ENCODE measurements at regions not wholly inside any gene's neighbourhood (a gene's known extent, or its start where the extent isn't known, plus 50 kb on each side); places are given as distances from the start of the nearest gene placed in this dataset.

DNA sequence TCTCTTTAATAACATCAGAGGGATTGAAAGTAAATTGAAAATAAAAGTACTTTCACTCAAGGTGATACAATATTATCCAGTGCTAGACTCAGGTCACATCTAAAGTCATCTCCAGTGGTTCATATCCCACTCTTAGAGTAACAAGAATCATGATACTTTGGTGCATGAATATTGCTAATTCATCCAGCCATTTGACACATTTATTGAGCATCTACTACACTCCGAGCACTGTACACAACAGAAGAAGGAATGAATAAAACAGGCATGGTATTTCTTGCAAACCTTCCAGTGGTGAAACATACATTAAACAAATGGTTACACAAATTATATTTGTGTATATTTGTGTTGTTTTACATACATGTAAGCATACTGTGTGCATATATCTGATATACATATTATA, 116.0 kb upstream of the TMCC3 start:
- no peak overlapping the region for H3K27ac ChIP-seq (ENCODE audit: low read depth in 2 of 2, low read length in 1 of 2)
- H3K4me1 ChIP-seq (ENCODE audit: control insufficient read depth in 2 of 2, insufficient read depth in 2 of 2, low read length in 1 of 2): no peaks in the 10 kb centered on the region
- no peaks in the 10 kb centered on the region for H3K36me3 ChIP-seq (ENCODE audit: control insufficient read depth in 2 of 2, insufficient read depth in 2 of 2, low read length in 1 of 2)
- WGBS, 2 donors: 98 to 100% methylated on average over 1 of the region's 1 CpG
- H3K27me3 ChIP-seq (ENCODE audit: control insufficient read depth in 1 of 2, insufficient read depth in 2 of 2, low read length in 2 of 2): no peaks in the 10 kb centered on the region
- H3K4me3 ChIP-seq (ENCODE audit: low read depth in 1 of 2, low read length in 2 of 2): no peak overlapping the region
- H3K9me3 ChIP-seq (ENCODE audit: control insufficient read depth in 2 of 2, insufficient read depth in 1 of 2, low read depth in 1 of 2, low read length in 1 of 2): no peaks in the 10 kb centered on the region

DNA sequence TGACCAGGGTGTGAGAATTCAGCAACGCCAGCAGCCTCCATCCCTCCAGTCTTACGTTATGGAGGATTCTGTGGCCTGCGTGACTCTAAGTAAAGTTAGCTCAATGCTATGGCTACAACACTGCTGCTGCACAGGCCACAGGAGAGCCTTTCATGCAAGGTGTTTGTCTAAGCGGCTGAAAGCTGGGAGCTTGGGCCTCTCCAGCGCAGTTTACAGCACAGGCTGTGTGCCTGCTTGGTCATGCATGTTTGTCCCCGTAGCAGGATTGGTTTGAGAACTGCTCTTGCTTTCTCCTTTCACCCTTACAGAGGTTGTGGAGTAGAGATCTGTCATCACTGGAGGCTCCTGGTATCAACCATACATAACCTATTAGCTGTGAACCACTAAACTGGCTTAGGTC, 113.1 kb upstream of the TMCC3 start:
- no peaks in the 10 kb centered on the region for H3K4me1 ChIP-seq (ENCODE audit: control insufficient read depth in 2 of 2, insufficient read depth in 2 of 2, low read length in 1 of 2)
- H3K9me3 ChIP-seq (ENCODE audit: control insufficient read depth in 2 of 2, insufficient read depth in 1 of 2, low read depth in 1 of 2, low read length in 1 of 2): no peaks in the 10 kb centered on the region
- H3K4me3 ChIP-seq (ENCODE audit: low read depth in 1 of 2, low read length in 2 of 2): no peak overlapping the region
- H3K27me3 ChIP-seq (ENCODE audit: control insufficient read depth in 1 of 2, insufficient read depth in 2 of 2, low read length in 2 of 2): no peaks in the 10 kb centered on the region
- no peak overlapping the region for H3K27ac ChIP-seq (ENCODE audit: low read depth in 2 of 2, low read length in 1 of 2)
- 92% methylated on average over 6 of the region's 6 CpGs for WGBS, 2 donors
- no peaks in the 10 kb centered on the region for H3K36me3 ChIP-seq (ENCODE audit: control insufficient read depth in 2 of 2, insufficient read depth in 2 of 2, low read length in 1 of 2)

DNA sequence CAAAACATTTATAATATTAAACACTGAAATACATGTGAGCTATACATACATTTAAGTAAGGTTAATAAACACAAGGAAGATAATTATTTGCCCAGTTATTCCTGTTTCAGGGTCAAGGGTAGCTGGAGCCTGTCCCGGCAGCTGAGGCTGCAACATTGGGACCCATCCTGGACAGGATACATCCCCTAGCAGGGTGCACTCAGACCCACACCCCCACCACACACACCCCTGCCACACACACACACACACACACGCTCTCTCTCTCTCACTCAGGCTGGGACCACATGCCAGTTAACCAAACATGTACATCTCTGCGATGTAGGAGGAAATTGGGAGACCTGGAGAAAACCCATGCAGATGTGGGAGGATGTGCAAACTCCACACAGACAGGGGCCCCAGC, 112.6 kb upstream of the TMCC3 start:
- no peak overlapping the region for H3K27ac ChIP-seq (ENCODE audit: low read depth in 2 of 2, low read length in 1 of 2)
- H3K9me3 ChIP-seq (ENCODE audit: control insufficient read depth in 2 of 2, insufficient read depth in 1 of 2, low read depth in 1 of 2, low read length in 1 of 2): no peaks in the 10 kb centered on the region
- no peak overlapping the region for H3K4me3 ChIP-seq (ENCODE audit: low read depth in 1 of 2, low read length in 2 of 2)
- 73 to 94% methylated on average over 3 of the region's 3 CpGs for WGBS, 2 donors
- no peaks in the 10 kb centered on the region for H3K27me3 ChIP-seq (ENCODE audit: control insufficient read depth in 1 of 2, insufficient read depth in 2 of 2, low read length in 2 of 2)
- H3K36me3 ChIP-seq (ENCODE audit: control insufficient read depth in 2 of 2, insufficient read depth in 2 of 2, low read length in 1 of 2): no peaks in the 10 kb centered on the region
- no peaks in the 10 kb centered on the region for H3K4me1 ChIP-seq (ENCODE audit: control insufficient read depth in 2 of 2, insufficient read depth in 2 of 2, low read length in 1 of 2)

DNA sequence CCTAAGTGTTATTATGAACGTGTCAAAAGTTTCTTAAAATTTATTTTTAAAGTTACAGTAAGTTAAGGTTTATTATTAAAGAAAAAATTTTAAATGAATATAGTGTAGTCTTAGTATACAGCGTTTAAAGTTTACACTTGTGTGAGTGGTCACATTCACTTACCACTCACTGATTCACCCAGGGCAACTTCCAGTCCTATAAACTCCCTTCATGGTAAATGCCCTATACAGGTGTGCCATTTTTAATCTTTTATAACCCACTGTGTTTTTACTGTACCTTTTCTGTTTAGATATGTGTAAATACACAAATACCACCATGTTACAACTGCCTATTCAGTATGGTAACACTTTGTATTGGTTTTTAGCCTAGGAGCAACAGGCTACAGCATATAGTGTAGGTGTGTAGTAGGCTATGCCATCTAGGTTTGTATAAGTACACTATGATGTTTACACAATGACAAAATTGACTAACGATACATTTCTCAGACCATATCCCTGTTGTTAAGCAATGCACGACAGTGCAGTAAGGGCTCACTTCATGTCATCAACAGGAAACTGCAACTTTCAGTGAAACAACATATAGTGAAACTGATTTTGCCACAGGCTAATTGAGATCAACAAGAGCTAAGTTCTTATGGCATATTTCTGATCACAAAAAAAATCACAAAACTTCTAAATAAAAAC, 112.0 kb upstream of the TMCC3 start:
- no peak overlapping the region for H3K27ac ChIP-seq (ENCODE audit: low read depth in 2 of 2, low read length in 1 of 2)
- H3K27me3 ChIP-seq (ENCODE audit: control insufficient read depth in 1 of 2, insufficient read depth in 2 of 2, low read length in 2 of 2): no peaks in the 10 kb centered on the region
- no peaks in the 10 kb centered on the region for H3K36me3 ChIP-seq (ENCODE audit: control insufficient read depth in 2 of 2, insufficient read depth in 2 of 2, low read length in 1 of 2)
- 64 to 69% methylated on average over 4 of the region's 4 CpGs for WGBS, 2 donors
- H3K9me3 ChIP-seq (ENCODE audit: control insufficient read depth in 2 of 2, insufficient read depth in 1 of 2, low read depth in 1 of 2, low read length in 1 of 2): no peaks in the 10 kb centered on the region
- no peaks in the 10 kb centered on the region for H3K4me1 ChIP-seq (ENCODE audit: control insufficient read depth in 2 of 2, insufficient read depth in 2 of 2, low read length in 1 of 2)
- no peak overlapping the region for H3K4me3 ChIP-seq (ENCODE audit: low read depth in 1 of 2, low read length in 2 of 2)

DNA sequence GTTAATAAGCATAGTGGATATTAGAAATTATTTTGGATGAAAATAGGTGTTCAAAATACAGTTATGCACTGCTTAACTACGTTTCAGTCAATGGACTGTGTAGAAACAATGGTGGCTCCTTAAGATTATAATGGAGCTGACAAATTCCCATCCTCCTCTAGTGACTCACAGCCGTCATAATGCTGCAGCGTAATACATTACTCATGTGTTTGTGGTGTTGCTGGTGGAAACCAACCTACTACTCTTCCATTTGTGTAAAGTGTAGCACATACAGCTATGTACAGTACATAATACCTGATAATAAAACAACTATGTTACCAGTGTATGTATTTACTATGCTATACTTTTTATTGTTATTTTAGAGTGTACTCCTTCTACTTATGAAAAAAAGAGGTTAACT, 111.2 kb upstream of the TMCC3 start:
- H3K27ac ChIP-seq (ENCODE audit: low read depth in 2 of 2, low read length in 1 of 2): no peak overlapping the region
- no peak overlapping the region for H3K4me3 ChIP-seq (ENCODE audit: low read depth in 1 of 2, low read length in 2 of 2)
- H3K36me3 ChIP-seq (ENCODE audit: control insufficient read depth in 2 of 2, insufficient read depth in 2 of 2, low read length in 1 of 2): no peaks in the 10 kb centered on the region
- H3K27me3 ChIP-seq (ENCODE audit: control insufficient read depth in 1 of 2, insufficient read depth in 2 of 2, low read length in 2 of 2): no peaks in the 10 kb centered on the region
- 43% methylated on average over 3 of the region's 3 CpGs for WGBS, 2 donors
- no peaks in the 10 kb centered on the region for H3K9me3 ChIP-seq (ENCODE audit: control insufficient read depth in 2 of 2, insufficient read depth in 1 of 2, low read depth in 1 of 2, low read length in 1 of 2)
- H3K4me1 ChIP-seq (ENCODE audit: control insufficient read depth in 2 of 2, insufficient read depth in 2 of 2, low read length in 1 of 2): no peaks in the 10 kb centered on the region

DNA sequence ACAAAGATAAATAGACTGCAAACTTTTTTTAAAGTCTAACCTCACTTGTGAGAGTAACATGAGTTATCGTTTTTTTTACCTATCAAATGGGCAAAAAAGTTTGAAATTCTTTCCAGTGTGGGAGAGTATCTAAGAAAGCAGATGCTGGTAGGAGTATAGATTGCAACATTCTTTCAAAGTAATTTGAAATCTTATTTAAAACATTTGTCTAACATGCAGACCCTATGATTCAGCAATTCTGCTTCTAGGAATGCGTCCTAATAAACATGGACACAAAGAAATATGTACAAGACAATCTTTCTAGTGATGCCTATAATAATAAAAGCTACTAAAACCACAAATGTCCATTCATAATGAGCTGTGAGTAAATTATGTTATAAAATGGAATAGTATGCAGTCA, 110.4 kb upstream of the TMCC3 start:
- H3K27ac ChIP-seq (ENCODE audit: low read depth in 2 of 2, low read length in 1 of 2): no peak overlapping the region
- H3K27me3 ChIP-seq (ENCODE audit: control insufficient read depth in 1 of 2, insufficient read depth in 2 of 2, low read length in 2 of 2): no peaks in the 10 kb centered on the region
- 84 to 86% methylated on average over 2 of the region's 2 CpGs for WGBS, 2 donors
- no peaks in the 10 kb centered on the region for H3K36me3 ChIP-seq (ENCODE audit: control insufficient read depth in 2 of 2, insufficient read depth in 2 of 2, low read length in 1 of 2)
- H3K9me3 ChIP-seq (ENCODE audit: control insufficient read depth in 2 of 2, insufficient read depth in 1 of 2, low read depth in 1 of 2, low read length in 1 of 2): no peaks in the 10 kb centered on the region
- no peaks in the 10 kb centered on the region for H3K4me1 ChIP-seq (ENCODE audit: control insufficient read depth in 2 of 2, insufficient read depth in 2 of 2, low read length in 1 of 2)
- no peak overlapping the region for H3K4me3 ChIP-seq (ENCODE audit: low read depth in 1 of 2, low read length in 2 of 2)

DNA sequence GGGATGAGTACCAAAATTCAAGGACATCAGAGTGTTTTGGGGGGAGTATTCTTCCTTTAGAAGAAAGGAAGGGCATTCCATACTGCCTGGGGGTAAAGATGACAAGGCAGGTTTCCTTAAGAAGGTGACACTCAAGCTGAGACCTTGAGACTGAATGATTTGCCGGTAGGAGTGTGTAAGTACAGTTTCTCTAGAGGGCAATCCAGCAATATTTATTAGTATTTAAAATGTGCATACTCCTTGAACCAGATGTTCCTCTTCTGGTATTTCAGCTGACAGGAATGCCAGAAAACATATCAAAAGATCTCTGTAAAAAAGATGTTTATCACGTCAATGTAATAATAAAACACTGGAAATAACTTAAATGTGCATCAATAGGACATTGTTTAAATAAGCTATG, 106.4 kb upstream of the TMCC3 start:
- no peak overlapping the region for H3K4me3 ChIP-seq (ENCODE audit: low read depth in 1 of 2, low read length in 2 of 2)
- no peaks in the 10 kb centered on the region for H3K36me3 ChIP-seq (ENCODE audit: control insufficient read depth in 2 of 2, insufficient read depth in 2 of 2, low read length in 1 of 2)
- H3K9me3 ChIP-seq (ENCODE audit: control insufficient read depth in 2 of 2, insufficient read depth in 1 of 2, low read depth in 1 of 2, low read length in 1 of 2): no peaks in the 10 kb centered on the region
- WGBS, 2 donors: 64 to 77% methylated on average over 2 of the region's 2 CpGs
- no peaks in the 10 kb centered on the region for H3K4me1 ChIP-seq (ENCODE audit: control insufficient read depth in 2 of 2, insufficient read depth in 2 of 2, low read length in 1 of 2)
- no peak overlapping the region for H3K27ac ChIP-seq (ENCODE audit: low read depth in 2 of 2, low read length in 1 of 2)
- H3K27me3 ChIP-seq (ENCODE audit: control insufficient read depth in 1 of 2, insufficient read depth in 2 of 2, low read length in 2 of 2): no peaks in the 10 kb centered on the region

DNA sequence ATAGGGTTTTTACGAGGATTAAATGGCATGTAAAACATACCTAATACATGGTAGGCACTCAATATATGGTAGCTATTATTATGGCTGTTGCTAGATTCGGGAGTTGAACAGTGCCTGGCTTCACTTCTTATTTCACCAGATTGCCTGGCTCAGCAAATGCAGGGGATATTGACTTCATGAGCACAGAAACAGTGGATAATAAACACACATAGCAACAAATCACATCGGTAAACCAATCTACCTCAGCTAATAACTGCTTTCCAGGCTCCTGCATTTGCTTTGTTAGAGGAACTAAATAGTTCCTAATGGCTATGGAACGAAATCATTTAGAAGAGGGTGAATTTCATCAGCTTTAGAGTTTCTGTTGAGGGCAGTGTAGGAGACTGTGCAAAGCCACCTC, 105.2 kb upstream of the TMCC3 start:
- WGBS, 2 donors: 93% methylated on average over 4 of the region's 4 CpGs
- Histone ChIP-seq H3K27ac (ENCODE audit: low read depth in 2 of 2, low read length in 1 of 2) (no peak overlapping the region), H3K27me3 (ENCODE audit: control insufficient read depth in 1 of 2, insufficient read depth in 2 of 2, low read length in 2 of 2) (no peaks in the 10 kb centered on the region), H3K4me3 (ENCODE audit: low read depth in 1 of 2, low read length in 2 of 2) (no peak overlapping the region), H3K4me1 (ENCODE audit: control insufficient read depth in 2 of 2, insufficient read depth in 2 of 2, low read length in 1 of 2) (no peaks in the 10 kb centered on the region), H3K9me3 (ENCODE audit: control insufficient read depth in 2 of 2, insufficient read depth in 1 of 2, low read depth in 1 of 2, low read length in 1 of 2) (no peaks in the 10 kb centered on the region), H3K36me3 (ENCODE audit: control insufficient read depth in 2 of 2, insufficient read depth in 2 of 2, low read length in 1 of 2) (no peaks in the 10 kb centered on the region)

DNA sequence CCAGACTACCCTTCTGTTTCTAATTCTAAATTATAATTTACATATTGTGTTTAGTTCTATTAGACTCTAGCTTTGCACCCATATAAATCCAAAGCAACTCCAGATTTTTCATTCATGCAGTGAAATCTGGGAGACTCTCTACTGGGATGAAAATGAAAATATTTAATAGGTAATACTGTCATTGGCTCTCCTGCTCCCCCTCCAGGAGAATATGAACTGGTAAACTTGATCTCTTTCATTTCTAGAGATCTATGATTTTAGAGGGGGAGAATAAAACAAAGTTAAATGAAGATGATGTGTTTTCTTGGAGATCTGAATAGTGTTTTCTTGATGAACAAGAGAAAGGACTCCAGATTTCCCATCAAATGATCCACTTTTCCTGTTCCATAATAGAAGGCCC, 104.3 kb upstream of the TMCC3 start:
- Histone ChIP-seq H3K27ac (ENCODE audit: low read depth in 2 of 2, low read length in 1 of 2) (no peak overlapping the region), H3K4me1 (ENCODE audit: control insufficient read depth in 2 of 2, insufficient read depth in 2 of 2, low read length in 1 of 2) (no peaks in the 10 kb centered on the region), H3K36me3 (ENCODE audit: control insufficient read depth in 2 of 2, insufficient read depth in 2 of 2, low read length in 1 of 2) (no peaks in the 10 kb centered on the region), H3K9me3 (ENCODE audit: control insufficient read depth in 2 of 2, insufficient read depth in 1 of 2, low read depth in 1 of 2, low read length in 1 of 2) (no peaks in the 10 kb centered on the region), H3K4me3 (ENCODE audit: low read depth in 1 of 2, low read length in 2 of 2) (no peak overlapping the region), H3K27me3 (ENCODE audit: control insufficient read depth in 1 of 2, insufficient read depth in 2 of 2, low read length in 2 of 2) (no peaks in the 10 kb centered on the region)

DNA sequence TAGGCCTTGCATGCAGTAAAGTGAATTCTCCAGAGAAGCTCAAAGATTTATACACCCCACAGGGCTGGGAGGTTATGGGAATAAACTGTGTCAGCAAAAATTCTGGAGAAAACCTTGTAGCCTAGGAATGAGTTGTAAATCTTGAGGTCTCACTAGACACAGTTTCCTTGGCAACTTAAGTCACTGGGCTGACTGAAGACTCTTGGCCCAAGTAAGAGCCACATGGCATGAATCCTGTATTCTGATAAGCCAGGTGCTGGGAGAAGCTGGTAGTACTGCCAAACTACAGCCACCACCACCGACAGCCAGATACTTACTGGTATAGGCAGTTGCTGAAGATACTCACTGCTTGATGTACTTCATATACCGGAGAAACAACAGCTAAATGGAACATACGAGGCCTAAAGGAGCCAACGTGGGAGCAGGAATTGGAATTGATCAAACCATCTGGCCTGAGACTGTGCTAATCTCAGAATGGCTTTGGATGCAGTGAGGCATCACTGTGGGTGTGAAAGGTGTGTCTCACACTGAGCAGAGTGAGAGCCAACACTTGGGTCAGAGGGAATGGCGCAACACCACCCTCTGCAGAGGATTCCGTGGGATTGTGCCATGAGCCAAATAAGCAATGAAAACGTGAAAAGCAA, 102.8 kb upstream of the TMCC3 start:
- 74 to 78% methylated on average over 7 of the region's 7 CpGs for WGBS, 2 donors
- H3K27ac ChIP-seq (ENCODE audit: low read depth in 2 of 2, low read length in 1 of 2): no peak overlapping the region
- H3K4me3 ChIP-seq (ENCODE audit: low read depth in 1 of 2, low read length in 2 of 2): no peak overlapping the region
- no peaks in the 10 kb centered on the region for H3K4me1 ChIP-seq (ENCODE audit: control insufficient read depth in 2 of 2, insufficient read depth in 2 of 2, low read length in 1 of 2)
- H3K27me3 ChIP-seq (ENCODE audit: control insufficient read depth in 1 of 2, insufficient read depth in 2 of 2, low read length in 2 of 2): no peaks in the 10 kb centered on the region
- H3K36me3 ChIP-seq (ENCODE audit: control insufficient read depth in 2 of 2, insufficient read depth in 2 of 2, low read length in 1 of 2): no peaks in the 10 kb centered on the region
- no peaks in the 10 kb centered on the region for H3K9me3 ChIP-seq (ENCODE audit: control insufficient read depth in 2 of 2, insufficient read depth in 1 of 2, low read depth in 1 of 2, low read length in 1 of 2)
